B cell (primary cell): ENCODE measurements at regions not wholly inside any gene's neighbourhood (a gene's known extent, or its start where the extent isn't known, plus 50 kb on each side); places are given as distances from the start of the nearest gene placed in this dataset.

Experiments
- EZH2 ChIP-seq: IDR thresholded peaks from 2 replicates; pipeline ENCODE4 v1.6.1; 2012; ENCODE audit warnings: borderline replicate concordance, low read depth, mild to moderate bottlenecking, moderate library complexity, low read length; ENCODE audit not compliant: insufficient read depth, poor library complexity, severe bottlenecking
- TF ChIP-seq, protein P1 (sequence below): fragments of 200-600 bp; IDR thresholded peaks from one replicate; pipeline ENCODE4 v1.8.0; 2022; ENCODE audit warnings: antibody characterized with exemption, mild to moderate bottlenecking

DNA sequence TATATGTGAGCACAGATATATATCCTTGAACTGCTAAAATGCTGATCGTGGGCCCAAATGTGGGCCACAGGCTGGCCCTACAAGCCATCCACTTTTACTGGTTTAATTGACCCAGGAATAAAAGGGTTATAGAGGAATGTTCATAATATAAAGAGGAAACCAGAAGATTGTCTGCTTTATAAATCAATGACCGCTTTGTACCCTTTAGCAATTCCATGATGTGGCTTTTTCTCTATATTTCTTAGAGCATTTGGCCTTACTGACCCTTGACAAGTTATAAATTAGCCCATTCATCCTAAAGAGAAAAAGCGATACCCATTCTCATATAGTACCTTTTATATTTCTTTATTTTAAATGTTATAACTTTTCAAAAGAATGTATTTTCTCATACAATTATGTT, 87.1 kb upstream of the ITGA4 start:
- no peak for TF ChIP-seq EZH2
- TF ChIP-seq, protein P1, sequence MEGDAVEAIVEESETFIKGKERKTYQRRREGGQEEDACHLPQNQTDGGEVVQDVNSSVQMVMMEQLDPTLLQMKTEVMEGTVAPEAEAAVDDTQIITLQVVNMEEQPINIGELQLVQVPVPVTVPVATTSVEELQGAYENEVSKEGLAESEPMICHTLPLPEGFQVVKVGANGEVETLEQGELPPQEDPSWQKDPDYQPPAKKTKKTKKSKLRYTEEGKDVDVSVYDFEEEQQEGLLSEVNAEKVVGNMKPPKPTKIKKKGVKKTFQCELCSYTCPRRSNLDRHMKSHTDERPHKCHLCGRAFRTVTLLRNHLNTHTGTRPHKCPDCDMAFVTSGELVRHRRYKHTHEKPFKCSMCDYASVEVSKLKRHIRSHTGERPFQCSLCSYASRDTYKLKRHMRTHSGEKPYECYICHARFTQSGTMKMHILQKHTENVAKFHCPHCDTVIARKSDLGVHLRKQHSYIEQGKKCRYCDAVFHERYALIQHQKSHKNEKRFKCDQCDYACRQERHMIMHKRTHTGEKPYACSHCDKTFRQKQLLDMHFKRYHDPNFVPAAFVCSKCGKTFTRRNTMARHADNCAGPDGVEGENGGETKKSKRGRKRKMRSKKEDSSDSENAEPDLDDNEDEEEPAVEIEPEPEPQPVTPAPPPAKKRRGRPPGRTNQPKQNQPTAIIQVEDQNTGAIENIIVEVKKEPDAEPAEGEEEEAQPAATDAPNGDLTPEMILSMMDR = no peak
